Endothelial cell of umbilical vein (primary cell): ENCODE measurements at regions not wholly inside any gene's neighbourhood (a gene's known extent, or its start where the extent isn't known, plus 50 kb on each side); places are given as distances from the start of the nearest gene placed in this dataset.

Source experiments
- BruUV-seq: library from RNA; stranded (reverse); fragments of 400-500 nt; replicated peaks from 2 replicates; lab custom pipeline; 2021; lab: Mats Ljungman, UMichigan
- CTCF ChIA-PET: fragments of 300-600, 350-600 bp; sonication (Branson Sonifier 250); formaldehyde crosslinking; loops from one replicate; lab custom pipeline; 2021; ENCODE audit warnings: antibody characterized with exemption, inconsistent platforms; lab: Charles Lee
- POLR2A ChIA-PET: fragments of 300-600, 350-600 bp; sonication (Branson Sonifier 250); formaldehyde crosslinking; loops from one replicate; lab custom pipeline; 2021; ENCODE audit warnings: antibody characterized with exemption, inconsistent platforms; lab: Charles Lee
- DNase-seq: peaks from one replicate; pipeline ENCODE4 v3.0.0-alpha.2; 2011; ENCODE audit warnings: low read depth, low spot score
- FAIRE-seq: peaks from 2 replicates; lab custom pipeline; 2011; peaks lifted over from hg19 to GRCh38; lab: Jason Lieb, UNC
- H2AFZ ChIP-seq: 2 replicates; pipeline ENCODE4 v1.6.0; 2012; ENCODE audit warnings: low read depth, low read length, control low read depth, inconsistent platforms
- H3K27ac ChIP-seq: 2 replicates; pipeline ENCODE4 v1.5.1; 2011; ENCODE audit warnings: low read depth, mild to moderate bottlenecking, control low read depth, low read length, moderate library complexity; ENCODE audit not compliant: insufficient read depth
- H3K27me3 ChIP-seq, 2 experiments: 2 replicates each; pipeline versions ENCODE4 v1.6.0 to v1.6.1; 2011; ENCODE audit warnings: low read length in 2 of 2, mixed read lengths in 1 of 2; ENCODE audit not compliant: control insufficient read depth in 2 of 2, insufficient read depth in 2 of 2
- H3K36me3 ChIP-seq, 2 experiments: 2 replicates in 1 of 2; 3 replicates in 1 of 2; pipeline ENCODE4 v1.5.1; 2011; ENCODE audit warnings: low read length in 2 of 2, mild to moderate bottlenecking in 1 of 2, moderate library complexity in 1 of 2; ENCODE audit not compliant: control insufficient read depth in 2 of 2, insufficient read depth in 2 of 2; ENCODE audit errors: extremely low read depth in 1 of 2
- H3K4me1 ChIP-seq: 3 replicates; pipeline ENCODE4 v1.5.1; 2011; ENCODE audit warnings: mild to moderate bottlenecking, low read length; ENCODE audit not compliant: control insufficient read depth, insufficient read depth; ENCODE audit errors: extremely low read depth
- H3K4me2 ChIP-seq: 2 replicates; pipeline ENCODE4 v1.6.1; 2011; ENCODE audit warnings: low read length, control low read depth, mixed read lengths; ENCODE audit not compliant: insufficient read depth
- H3K4me3 ChIP-seq, 3 experiments: fragments of 200-600 bp in 1 of 3; sonication (generic), shearing (Covaris generic) in 1 of 3; replicated peaks in 1 of 3; 2 replicates each; pipeline ENCODE4 v1.5.1; 2011 to 2016; ENCODE audit warnings: control low read depth in 3 of 3, low read length in 3 of 3, mild to moderate bottlenecking in 2 of 3, inconsistent platforms in 1 of 3, low read depth in 1 of 3, moderate library complexity in 1 of 3; ENCODE audit not compliant: insufficient read depth in 1 of 3
- H3K79me2 ChIP-seq: 2 replicates; pipeline ENCODE4 v1.6.0; 2012; ENCODE audit warnings: low read length, inconsistent platforms; ENCODE audit not compliant: control insufficient read depth, insufficient read depth
- H3K9ac ChIP-seq: replicated peaks from 2 replicates; pipeline ENCODE3; 2011; ENCODE audit warnings: low read length, control low read depth; ENCODE audit not compliant: insufficient read depth; ENCODE audit errors: extremely low read depth
- H3K9me1 ChIP-seq: replicated peaks from 3 replicates; pipeline ENCODE4 v1.6.0; 2011; ENCODE audit warnings: mild to moderate bottlenecking, low read length; ENCODE audit not compliant: control insufficient read depth, insufficient read depth; ENCODE audit errors: extremely low read depth
- H3K9me3 ChIP-seq: replicated peaks from 2 replicates; pipeline ENCODE4 v1.5.1; 2012; ENCODE audit warnings: low read length, inconsistent platforms; ENCODE audit not compliant: control insufficient read depth, insufficient read depth
- H4K20me1 ChIP-seq: replicated peaks from 2 replicates; pipeline ENCODE3; 2011; ENCODE audit warnings: mild to moderate bottlenecking, low read length; ENCODE audit not compliant: control insufficient read depth, insufficient read depth; ENCODE audit errors: extremely low read depth
- EZH2 ChIP-seq: IDR thresholded peaks from 2 replicates; pipeline ENCODE4 v1.6.1; 2012; ENCODE audit warnings: borderline replicate concordance, low read depth, mild to moderate bottlenecking, moderate library complexity, low read length, inconsistent platforms; ENCODE audit not compliant: severe bottlenecking
- FOS ChIP-seq: IDR thresholded peaks from 2 replicates; pipeline ENCODE4 v1.6.1; 2011; ENCODE audit warnings: mild to moderate bottlenecking, low read length, moderate library complexity, borderline replicate concordance; ENCODE audit not compliant: insufficient read depth
- GATA2 ChIP-seq: IDR thresholded peaks from 2 replicates; pipeline ENCODE4 v1.7.0; 2011; ENCODE audit warnings: low read depth, mild to moderate bottlenecking, moderate library complexity, mixed read lengths, low read length; ENCODE audit not compliant: insufficient read length, insufficient read depth
- JUN ChIP-seq: IDR thresholded peaks from 2 replicates; pipeline ENCODE4 v1.6.1; 2011; ENCODE audit warnings: borderline replicate concordance, low read depth; ENCODE audit not compliant: insufficient read length, insufficient read depth
- MYC ChIP-seq: IDR thresholded peaks from one replicate; pipeline ENCODE4 v1.6.1; 2011; ENCODE audit warnings: mild to moderate bottlenecking, low read depth, low read length
- POLR2A ChIP-seq: IDR thresholded peaks from 2 replicates; pipeline ENCODE4 v1.6.1; 2012; ENCODE audit warnings: low read depth, mild to moderate bottlenecking, control low read depth, low read length
- POLR2AphosphoS5 ChIP-seq: IDR thresholded peaks from 2 replicates; pipeline ENCODE4 v1.6.1; 2012; ENCODE audit warnings: low read depth, mild to moderate bottlenecking, control low read depth, low read length, moderate library complexity; ENCODE audit not compliant: insufficient read depth
- dilution Hi-C: fragments of 300-500 bp; cut with MboI; formaldehyde crosslinking; loops from one replicate; pipeline ENCODE4 v1.15.0; 2019; ENCODE audit warnings: low sequenced_read_pairs; ENCODE audit not compliant: extremely low pct_ligation_motif_present
- intact Hi-C: fragments of 100-400 bp; cut with micrococcal nuclease; formaldehyde crosslinking; loops from one replicate; pipeline ENCODE4 v1.10.0; 2022
- TF ChIP-seq, protein P1 (sequence below): IDR thresholded peaks from 2 replicates; pipeline ENCODE4 v1.6.1; 2011; ENCODE audit not compliant: insufficient read depth, insufficient read length
- TF ChIP-seq, protein P2 (sequence below), 2 donors: IDR thresholded peaks; 1 replicate in 1 of 2; 2 replicates in 1 of 2; pipeline ENCODE4 v1.5.1; 2011; ENCODE audit warnings: low read length in 2 of 2, mild to moderate bottlenecking in 2 of 2, moderate library complexity in 2 of 2, control low read depth in 1 of 2, inconsistent platforms in 1 of 2, low read depth in 1 of 2; ENCODE audit not compliant: insufficient read depth in 1 of 2; ENCODE audit errors: extremely low read depth in 1 of 2

DNA sequence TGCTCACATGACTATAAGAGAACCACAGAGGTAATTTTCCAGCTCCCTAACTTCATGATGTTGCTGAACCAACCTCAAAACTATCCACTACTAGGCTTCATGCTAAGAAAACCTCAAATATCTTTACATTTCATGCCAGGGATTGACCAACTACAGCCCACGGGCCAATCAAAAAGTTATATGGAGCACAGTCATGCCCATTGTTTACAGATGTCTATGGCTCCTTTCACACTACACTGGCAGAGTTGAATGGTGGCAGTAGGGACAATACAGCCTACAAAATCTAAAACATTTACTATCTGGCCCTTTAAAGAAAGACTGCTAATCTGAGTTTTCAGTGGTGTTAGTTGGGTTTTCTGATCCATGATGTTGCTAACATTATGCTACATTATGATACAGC, 154.8 kb downstream of the TM2D1 start:
- TF ChIP-seq EZH2 (no peak), JUN (no peak), POLR2AphosphoS5 (no peak), POLR2A (no peak), MYC (no peak), GATA2 (no peak), FOS (no peak)
- TF ChIP-seq, protein P1, sequence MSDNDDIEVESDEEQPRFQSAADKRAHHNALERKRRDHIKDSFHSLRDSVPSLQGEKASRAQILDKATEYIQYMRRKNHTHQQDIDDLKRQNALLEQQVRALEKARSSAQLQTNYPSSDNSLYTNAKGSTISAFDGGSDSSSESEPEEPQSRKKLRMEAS, result no peak
- TF ChIP-seq, protein P2, sequence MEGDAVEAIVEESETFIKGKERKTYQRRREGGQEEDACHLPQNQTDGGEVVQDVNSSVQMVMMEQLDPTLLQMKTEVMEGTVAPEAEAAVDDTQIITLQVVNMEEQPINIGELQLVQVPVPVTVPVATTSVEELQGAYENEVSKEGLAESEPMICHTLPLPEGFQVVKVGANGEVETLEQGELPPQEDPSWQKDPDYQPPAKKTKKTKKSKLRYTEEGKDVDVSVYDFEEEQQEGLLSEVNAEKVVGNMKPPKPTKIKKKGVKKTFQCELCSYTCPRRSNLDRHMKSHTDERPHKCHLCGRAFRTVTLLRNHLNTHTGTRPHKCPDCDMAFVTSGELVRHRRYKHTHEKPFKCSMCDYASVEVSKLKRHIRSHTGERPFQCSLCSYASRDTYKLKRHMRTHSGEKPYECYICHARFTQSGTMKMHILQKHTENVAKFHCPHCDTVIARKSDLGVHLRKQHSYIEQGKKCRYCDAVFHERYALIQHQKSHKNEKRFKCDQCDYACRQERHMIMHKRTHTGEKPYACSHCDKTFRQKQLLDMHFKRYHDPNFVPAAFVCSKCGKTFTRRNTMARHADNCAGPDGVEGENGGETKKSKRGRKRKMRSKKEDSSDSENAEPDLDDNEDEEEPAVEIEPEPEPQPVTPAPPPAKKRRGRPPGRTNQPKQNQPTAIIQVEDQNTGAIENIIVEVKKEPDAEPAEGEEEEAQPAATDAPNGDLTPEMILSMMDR (IDR thresholded peaks at IDR 0.05; ENCODE audit: extremely low read depth in 1 of 2, insufficient read depth in 1 of 2, low read depth in 1 of 2, low read length in 2 of 2), result no peak
- Histone ChIP-seq H4K20me1 (no peaks in the 10 kb centered on the region), H3K4me1 (no peaks in the 10 kb centered on the region), H3K9me1 (no peaks in the 10 kb centered on the region), H3K9me3 (peaks cover 4% of the 10 kb centered on the region), H3K36me3 (no peaks in the 10 kb centered on the region), H3K4me2 (no peak overlapping the region), H3K4me3 (no peak overlapping the region), H3K9ac (no peak overlapping the region), H3K27me3 (no peaks in the 10 kb centered on the region), H2AFZ (no peak overlapping the region), H3K27ac (no peak overlapping the region), H3K79me2 (no peaks in the 10 kb centered on the region)
- no TSS peak for BruUV-seq
- no peak for DNase-seq
- intact Hi-C loops, result no loop called here
- dilution Hi-C loops, result no loop called here
- CTCF ChIA-PET, result interaction anchor here (0.7 to 2.8 kb wide), 4 partner anchors 13 to 93 kb away, joined by 3 to 9 read pairs (median 6); no protein-coding TSS in a partner anchor
- POLR2A ChIA-PET, result no interaction called here
- no peak for FAIRE-seq
